GM23338 (cell line): ENCODE measurements at regions not wholly inside any gene's neighbourhood (a gene's known extent, or its start where the extent isn't known, plus 50 kb on each side); places are given as distances from the start of the nearest gene placed in this dataset.

Source experiments
- EZH2 ChIP-seq: fragments of 200-600 bp; sonication (generic); IDR thresholded peaks from one replicate; pipeline ENCODE4 v1.8.0; 2017; ENCODE audit warnings: antibody characterized with exemption, mild to moderate bottlenecking, low read depth; ENCODE audit not compliant: unreplicated experiment
- NANOG ChIP-seq: IDR thresholded peaks from 2 replicates; pipeline ENCODE4 v1.6.1; 2016; ENCODE audit warnings: antibody characterized with exemption, borderline replicate concordance
- POLR2AphosphoS5 ChIP-seq: IDR thresholded peaks from 2 replicates; pipeline ENCODE4 v1.6.1; 2016; ENCODE audit warnings: antibody characterized with exemption, low read depth
- TF ChIP-seq, protein P1 (sequence below), 2 experiments: fragments of 200-600 bp in 1 of 2; sonication (generic) in 1 of 2; conservative IDR thresholded peaks; 2 replicates each; pipeline versions ENCODE4 v1.5.1 to v1.6.1; 2016 to 2017; ENCODE audit warnings: antibody characterized with exemption in 2 of 2, low read depth in 2 of 2, mild to moderate bottlenecking in 2 of 2, moderate library complexity in 1 of 2
- TF ChIP-seq, protein P2 (sequence below): IDR thresholded peaks from one replicate; pipeline ENCODE4 v1.6.1; 2018; ENCODE audit warnings: antibody characterized with exemption; ENCODE audit not compliant: unreplicated experiment

DNA sequence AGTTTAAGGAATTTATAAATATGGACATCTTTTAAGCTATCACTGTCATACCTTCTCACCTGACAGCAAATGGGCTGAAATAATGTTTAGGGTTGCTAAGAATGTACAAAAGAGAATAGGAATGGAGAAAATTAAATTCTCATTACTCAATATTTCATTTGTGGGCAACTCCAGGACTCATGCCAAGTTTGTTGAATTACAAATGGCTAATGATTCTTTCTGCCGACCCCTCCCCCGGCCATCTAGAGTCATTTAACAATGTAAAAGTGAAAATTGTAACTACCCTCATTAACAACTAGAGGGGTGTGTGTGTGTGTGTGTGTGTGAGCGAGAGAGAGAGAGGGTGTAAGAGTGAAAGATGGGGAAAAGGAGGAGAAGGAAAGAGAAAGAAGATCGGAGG is 708.5 kb upstream of the FAM98A start:
- no peak for TF ChIP-seq EZH2
- no peak for TF ChIP-seq NANOG
- TF ChIP-seq, protein P1, sequence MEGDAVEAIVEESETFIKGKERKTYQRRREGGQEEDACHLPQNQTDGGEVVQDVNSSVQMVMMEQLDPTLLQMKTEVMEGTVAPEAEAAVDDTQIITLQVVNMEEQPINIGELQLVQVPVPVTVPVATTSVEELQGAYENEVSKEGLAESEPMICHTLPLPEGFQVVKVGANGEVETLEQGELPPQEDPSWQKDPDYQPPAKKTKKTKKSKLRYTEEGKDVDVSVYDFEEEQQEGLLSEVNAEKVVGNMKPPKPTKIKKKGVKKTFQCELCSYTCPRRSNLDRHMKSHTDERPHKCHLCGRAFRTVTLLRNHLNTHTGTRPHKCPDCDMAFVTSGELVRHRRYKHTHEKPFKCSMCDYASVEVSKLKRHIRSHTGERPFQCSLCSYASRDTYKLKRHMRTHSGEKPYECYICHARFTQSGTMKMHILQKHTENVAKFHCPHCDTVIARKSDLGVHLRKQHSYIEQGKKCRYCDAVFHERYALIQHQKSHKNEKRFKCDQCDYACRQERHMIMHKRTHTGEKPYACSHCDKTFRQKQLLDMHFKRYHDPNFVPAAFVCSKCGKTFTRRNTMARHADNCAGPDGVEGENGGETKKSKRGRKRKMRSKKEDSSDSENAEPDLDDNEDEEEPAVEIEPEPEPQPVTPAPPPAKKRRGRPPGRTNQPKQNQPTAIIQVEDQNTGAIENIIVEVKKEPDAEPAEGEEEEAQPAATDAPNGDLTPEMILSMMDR (conservative IDR thresholded peaks at IDR 0.05; ENCODE audit: low read depth in 2 of 2), result no peak
- TF ChIP-seq, protein P2, sequence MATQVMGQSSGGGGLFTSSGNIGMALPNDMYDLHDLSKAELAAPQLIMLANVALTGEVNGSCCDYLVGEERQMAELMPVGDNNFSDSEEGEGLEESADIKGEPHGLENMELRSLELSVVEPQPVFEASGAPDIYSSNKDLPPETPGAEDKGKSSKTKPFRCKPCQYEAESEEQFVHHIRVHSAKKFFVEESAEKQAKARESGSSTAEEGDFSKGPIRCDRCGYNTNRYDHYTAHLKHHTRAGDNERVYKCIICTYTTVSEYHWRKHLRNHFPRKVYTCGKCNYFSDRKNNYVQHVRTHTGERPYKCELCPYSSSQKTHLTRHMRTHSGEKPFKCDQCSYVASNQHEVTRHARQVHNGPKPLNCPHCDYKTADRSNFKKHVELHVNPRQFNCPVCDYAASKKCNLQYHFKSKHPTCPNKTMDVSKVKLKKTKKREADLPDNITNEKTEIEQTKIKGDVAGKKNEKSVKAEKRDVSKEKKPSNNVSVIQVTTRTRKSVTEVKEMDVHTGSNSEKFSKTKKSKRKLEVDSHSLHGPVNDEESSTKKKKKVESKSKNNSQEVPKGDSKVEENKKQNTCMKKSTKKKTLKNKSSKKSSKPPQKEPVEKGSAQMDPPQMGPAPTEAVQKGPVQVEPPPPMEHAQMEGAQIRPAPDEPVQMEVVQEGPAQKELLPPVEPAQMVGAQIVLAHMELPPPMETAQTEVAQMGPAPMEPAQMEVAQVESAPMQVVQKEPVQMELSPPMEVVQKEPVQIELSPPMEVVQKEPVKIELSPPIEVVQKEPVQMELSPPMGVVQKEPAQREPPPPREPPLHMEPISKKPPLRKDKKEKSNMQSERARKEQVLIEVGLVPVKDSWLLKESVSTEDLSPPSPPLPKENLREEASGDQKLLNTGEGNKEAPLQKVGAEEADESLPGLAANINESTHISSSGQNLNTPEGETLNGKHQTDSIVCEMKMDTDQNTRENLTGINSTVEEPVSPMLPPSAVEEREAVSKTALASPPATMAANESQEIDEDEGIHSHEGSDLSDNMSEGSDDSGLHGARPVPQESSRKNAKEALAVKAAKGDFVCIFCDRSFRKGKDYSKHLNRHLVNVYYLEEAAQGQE, result no peak
- no peak for TF ChIP-seq POLR2AphosphoS5
